B cell (primary cell): ENCODE measurements at regions not wholly inside any gene's neighbourhood (a gene's known extent, or its start where the extent isn't known, plus 50 kb on each side); places are given as distances from the start of the nearest gene placed in this dataset.

Experiments used
- ATAC-seq: fragments of 200-7000 bp; cut with Tn5 transposase; one replicate; pipeline ENCODE4 v1.10.0; 2021; ENCODE audit warnings: low read depth, mild to moderate bottlenecking, moderate number of reproducible peaks, moderate library complexity
- CTCF ChIA-PET: fragments of 350-600 bp; sonication (Branson Sonifier 250); formaldehyde crosslinking; loops from one replicate; lab custom pipeline; 2021; ENCODE audit warnings: antibody characterized with exemption, inconsistent platforms; lab: Charles Lee
- POLR2A ChIA-PET: fragments of 350-600 bp; sonication (Branson Sonifier 250); formaldehyde crosslinking; loops from one replicate; lab custom pipeline; 2021; ENCODE audit warnings: antibody characterized with exemption; lab: Charles Lee
- DNase-seq: peaks from one replicate; pipeline ENCODE4 v3.0.0; 2013
- H2AFZ ChIP-seq: 2 replicates; pipeline ENCODE4 v1.6.1; 2012; ENCODE audit warnings: mild to moderate bottlenecking, low read depth, low read length; ENCODE audit not compliant: insufficient read depth, poor library complexity, severe bottlenecking
- H3K27ac ChIP-seq, 2 donors: 1 replicate in 1 of 2; 2 replicates in 1 of 2; pipeline ENCODE4 v1.5.1; 2012 to 2013; ENCODE audit warnings: low read length in 2 of 2, mild to moderate bottlenecking in 2 of 2, moderate library complexity in 1 of 2
- H3K27me3 ChIP-seq, 4 experiments: fragments of 200-600 bp in 1 of 4; sonication (generic) in 1 of 4; replicated peaks in 1 of 4; 1 replicate in 2 of 4; 2 replicates in 2 of 4; pipeline versions ENCODE4 v1.6.1 to v1.7.0; 2013 to 2016; ENCODE audit warnings: low read length in 3 of 4, mild to moderate bottlenecking in 2 of 4, mixed read lengths in 1 of 4, moderate library complexity in 1 of 4; ENCODE audit not compliant: insufficient read depth in 4 of 4, control insufficient read depth in 3 of 4; ENCODE audit errors: control extremely low read depth in 1 of 4
- H3K36me3 ChIP-seq, 2 experiments: replicated peaks in 1 of 2; 1 replicate in 1 of 2; 2 replicates in 1 of 2; pipeline versions ENCODE4 v1.6.1 to v1.7.1; 2013; ENCODE audit warnings: low read length in 1 of 2; ENCODE audit not compliant: insufficient read depth in 2 of 2, control insufficient read depth in 1 of 2; ENCODE audit errors: control extremely low read depth in 1 of 2, extremely low read depth in 1 of 2
- H3K4me1 ChIP-seq, 2 donors: fragments of 200-600 bp in 1 of 2; sonication (generic) in 1 of 2; 1 replicate in 1 of 2; 2 replicates in 1 of 2; pipeline versions ENCODE4 v1.5.1 to v1.6.1; 2013 to 2017; ENCODE audit warnings: low read length in 2 of 2; ENCODE audit not compliant: control insufficient read depth in 2 of 2, insufficient read depth in 2 of 2
- H3K4me2 ChIP-seq: replicated peaks from 2 replicates; pipeline ENCODE3; 2012; ENCODE audit warnings: mild to moderate bottlenecking, low read depth, low read length; ENCODE audit not compliant: poor library complexity, severe bottlenecking
- H3K4me3 ChIP-seq, 5 experiments: fragments of 200-600 bp in 1 of 5; sonication (generic) in 1 of 5; 1 replicate in 3 of 5; 2 replicates in 2 of 5; pipeline versions ENCODE4 v1.5.1 to v1.7.0; 2011 to 2016; ENCODE audit warnings: low read length in 4 of 5, mild to moderate bottlenecking in 4 of 5, low read depth in 2 of 5, control low read depth in 1 of 5, moderate library complexity in 1 of 5; ENCODE audit not compliant: insufficient read depth in 1 of 5; ENCODE audit errors: control extremely low read depth in 1 of 5, extremely low read depth in 1 of 5
- H3K79me2 ChIP-seq: fragments of 200-600 bp; sonication (generic); one replicate; pipeline ENCODE4 v1.6.0; 2016; ENCODE audit warnings: low read length; ENCODE audit not compliant: control insufficient read depth, insufficient read depth
- H3K9ac ChIP-seq: fragments of 200-600 bp; sonication (generic); 2 replicates; pipeline ENCODE4 v1.6.1; 2017; ENCODE audit warnings: mild to moderate bottlenecking, low read length, moderate library complexity
- H3K9me3 ChIP-seq, 3 donors: one replicate each; pipeline versions ENCODE4 v1.6.1 to v1.7.1; 2013; ENCODE audit warnings: low read length in 2 of 3; ENCODE audit not compliant: control insufficient read depth in 2 of 3, insufficient read depth in 1 of 3; ENCODE audit errors: control extremely low read depth in 1 of 3
- H4K20me1 ChIP-seq: 2 replicates; pipeline ENCODE4 v1.6.0; 2012; ENCODE audit warnings: mild to moderate bottlenecking, low read length; ENCODE audit not compliant: insufficient read depth, control insufficient read depth, poor library complexity, severe bottlenecking
- H3K27ac Mint-ChIP-seq: one replicate; pipeline ENCODE4 v1.8.0; 2021; ENCODE audit warnings: mixed read lengths
- H3K27me3 Mint-ChIP-seq: one replicate; pipeline ENCODE4 v1.8.0; 2021; ENCODE audit warnings: mixed read lengths
- H3K4me1 Mint-ChIP-seq: one replicate; pipeline ENCODE4 v1.8.0; 2021; ENCODE audit warnings: mixed read lengths
- H3K4me3 Mint-ChIP-seq: one replicate; pipeline ENCODE4 v1.8.0; 2021; ENCODE audit warnings: mixed read lengths
- H3K9me3 Mint-ChIP-seq: one replicate; pipeline ENCODE4 v1.8.0; 2022; ENCODE audit warnings: mixed read lengths; ENCODE audit not compliant: insufficient read depth
- EZH2 ChIP-seq: IDR thresholded peaks from 2 replicates; pipeline ENCODE4 v1.6.1; 2012; ENCODE audit warnings: borderline replicate concordance, low read depth, mild to moderate bottlenecking, moderate library complexity, low read length; ENCODE audit not compliant: insufficient read depth, poor library complexity, severe bottlenecking
- WGBS: methylation state at CpG from one replicate; pipeline ENCODE4 v1.1.5; 2013; ENCODE audit warnings: missing lambda C conversion rate; ENCODE audit not compliant: insufficient coverage; 5-methylcytosine and 5-hydroxymethylcytosine counted together
- intact Hi-C: fragments of 100-400 bp; cut with micrococcal nuclease; formaldehyde crosslinking; loops from one replicate; pipeline ENCODE4 v1.10.0; 2022
- TF ChIP-seq, protein P1 (sequence below): fragments of 200-600 bp; IDR thresholded peaks from one replicate; pipeline ENCODE4 v1.8.0; 2022; ENCODE audit warnings: antibody characterized with exemption, mild to moderate bottlenecking

DNA sequence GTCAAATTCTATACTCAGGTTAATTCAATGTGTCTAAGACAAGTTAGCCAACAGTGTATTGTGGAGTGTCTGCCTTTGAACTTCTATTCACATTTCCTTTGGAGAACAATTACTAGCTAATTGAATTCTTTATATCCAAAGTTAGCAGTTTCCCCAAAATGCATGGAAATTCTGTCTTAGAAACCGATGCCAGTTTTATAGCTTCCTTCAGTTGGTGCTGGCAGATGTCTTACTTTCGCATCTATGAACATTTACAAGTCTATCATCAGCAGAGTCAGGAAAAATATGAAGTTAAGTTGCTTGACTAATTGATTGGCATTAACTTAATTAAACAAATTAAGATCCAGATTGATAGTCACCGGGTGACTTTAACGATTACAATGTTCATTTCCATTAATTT lies 527.6 kb upstream of the CDH18 start:
- Histone ChIP-seq H3K79me2 (no peaks in the 10 kb centered on the region), H2AFZ (no peak overlapping the region), H3K36me3 (no peaks in the 10 kb centered on the region), H3K27ac (no peak overlapping the region), H4K20me1 (no peaks in the 10 kb centered on the region), H3K9me3 (no peaks in the 10 kb centered on the region), H3K4me2 (no peak overlapping the region), H3K4me3 (no peak overlapping the region), H3K27me3 (no peaks in the 10 kb centered on the region), H3K4me1 (no peaks in the 10 kb centered on the region), H3K9ac (no peak overlapping the region)
- TF ChIP-seq, protein P1, sequence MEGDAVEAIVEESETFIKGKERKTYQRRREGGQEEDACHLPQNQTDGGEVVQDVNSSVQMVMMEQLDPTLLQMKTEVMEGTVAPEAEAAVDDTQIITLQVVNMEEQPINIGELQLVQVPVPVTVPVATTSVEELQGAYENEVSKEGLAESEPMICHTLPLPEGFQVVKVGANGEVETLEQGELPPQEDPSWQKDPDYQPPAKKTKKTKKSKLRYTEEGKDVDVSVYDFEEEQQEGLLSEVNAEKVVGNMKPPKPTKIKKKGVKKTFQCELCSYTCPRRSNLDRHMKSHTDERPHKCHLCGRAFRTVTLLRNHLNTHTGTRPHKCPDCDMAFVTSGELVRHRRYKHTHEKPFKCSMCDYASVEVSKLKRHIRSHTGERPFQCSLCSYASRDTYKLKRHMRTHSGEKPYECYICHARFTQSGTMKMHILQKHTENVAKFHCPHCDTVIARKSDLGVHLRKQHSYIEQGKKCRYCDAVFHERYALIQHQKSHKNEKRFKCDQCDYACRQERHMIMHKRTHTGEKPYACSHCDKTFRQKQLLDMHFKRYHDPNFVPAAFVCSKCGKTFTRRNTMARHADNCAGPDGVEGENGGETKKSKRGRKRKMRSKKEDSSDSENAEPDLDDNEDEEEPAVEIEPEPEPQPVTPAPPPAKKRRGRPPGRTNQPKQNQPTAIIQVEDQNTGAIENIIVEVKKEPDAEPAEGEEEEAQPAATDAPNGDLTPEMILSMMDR: no peak
- no peak for TF ChIP-seq EZH2
- ChIA-PET CTCF (no interaction called here), POLR2A (no interaction called here)
- H3K27me3 Mint-ChIP-seq: no peaks in the 10 kb centered on the region
- no peaks in the 10 kb centered on the region for H3K4me1 Mint-ChIP-seq
- DNase-seq: no peak
- H3K27ac Mint-ChIP-seq: no peak overlapping the region
- no peak overlapping the region for H3K4me3 Mint-ChIP-seq
- H3K9me3 Mint-ChIP-seq: no peaks in the 10 kb centered on the region
- WGBS: no CpG with 5 or more reads among the region's 4 CpGs
- intact Hi-C loops: no loop called here
- no peak for ATAC-seq

DNA sequence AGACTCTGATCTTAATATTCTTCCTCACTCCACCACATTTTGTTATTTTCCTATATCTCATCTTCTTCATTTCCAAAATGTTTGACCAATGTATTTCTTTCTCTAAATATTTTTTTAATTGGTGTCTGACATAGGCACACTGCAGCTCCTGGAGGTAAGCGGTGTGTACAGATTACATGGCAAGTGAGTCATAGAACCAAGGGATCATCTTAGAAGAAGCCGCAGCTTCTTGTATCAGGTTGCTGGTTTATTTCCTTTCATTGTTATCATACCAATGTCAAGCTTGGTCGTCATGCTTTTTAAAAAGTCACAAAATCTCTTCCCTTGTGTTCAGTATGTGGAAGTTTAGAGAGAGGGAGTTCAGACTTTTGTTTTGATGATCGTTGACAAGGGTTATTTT lies 526.1 kb upstream of the CDH18 start:
- 64% methylated on average over 1 of the region's 4 CpGs for WGBS
- Histone ChIP-seq H3K4me1 (no peaks in the 10 kb centered on the region), H3K79me2 (no peaks in the 10 kb centered on the region)

More for the DNA sequence above, 526.1 kb upstream of the CDH18 start:
- Mint-ChIP-seq H3K27ac (no peak overlapping the region), H3K4me1 (no peaks in the 10 kb centered on the region), H3K9me3 (no peaks in the 10 kb centered on the region), H3K27me3 (no peaks in the 10 kb centered on the region), H3K4me3 (no peak overlapping the region)
- TF ChIP-seq, protein P1: no peak
- no peak for TF ChIP-seq EZH2
- H2AFZ ChIP-seq: no peak overlapping the region
- H3K36me3 ChIP-seq: no peaks in the 10 kb centered on the region
- H3K27ac ChIP-seq: no peak overlapping the region
- H3K9me3 ChIP-seq: no peaks in the 10 kb centered on the region
- intact Hi-C loops: no loop called here
- no peak overlapping the region for H3K4me2 ChIP-seq
- ChIA-PET POLR2A (no interaction called here), CTCF (no interaction called here)
- no peaks in the 10 kb centered on the region for H4K20me1 ChIP-seq
- H3K27me3 ChIP-seq: no peaks in the 10 kb centered on the region
- no peak for DNase-seq
- H3K9ac ChIP-seq: no peak overlapping the region
- no peak for ATAC-seq
- no peak overlapping the region for H3K4me3 ChIP-seq
